ENCODE measurements at regions not wholly inside any gene's neighbourhood (a gene's known extent, or its start where the extent isn't known, plus 50 kb on each side); places are given as distances from the start of the nearest gene placed in this dataset.

DNA sequence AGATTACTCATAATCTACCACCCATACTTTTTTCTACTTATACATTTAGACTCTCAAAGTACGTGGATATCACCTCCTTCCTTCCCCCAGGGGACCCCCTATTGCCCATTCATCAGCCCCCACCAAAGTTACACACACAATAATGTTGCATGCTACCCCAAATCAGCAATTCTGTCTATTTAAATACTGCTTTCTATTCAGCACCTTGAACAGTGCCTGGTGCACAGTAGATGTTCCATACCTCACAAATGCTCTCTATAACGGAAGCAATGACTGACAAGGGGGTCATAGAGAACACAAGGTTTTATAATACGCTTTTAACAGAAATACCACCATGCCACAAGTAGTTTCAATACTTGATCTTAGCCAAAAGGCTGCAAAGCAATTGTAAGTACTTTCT lies 370.7 kb downstream of the MIAT start:
- no peak for TF ChIP-seq GATA2 (IDR thresholded peaks at IDR 0.05; ENCODE audit: low read depth, low read length)
- TF ChIP-seq GATA3 (IDR thresholded peaks at IDR 0.05; ENCODE audit: low read depth, low read length): no peak
